SU-DHL-6 (cell line): ENCODE measurements at regions not wholly inside any gene's neighbourhood (a gene's known extent, or its start where the extent isn't known, plus 50 kb on each side); places are given as distances from the start of the nearest gene placed in this dataset.

Experiments used
- EZH2phosphoT487 ChIP-seq: fragments of 200-600 bp; sonication (generic), shearing (Covaris generic); conservative IDR thresholded peaks from 2 replicates; pipeline ENCODE4 v1.6.1; 2018; ENCODE audit warnings: mild to moderate bottlenecking, antibody characterized with exemption, low read length, moderate library complexity, mixed read lengths
- TF ChIP-seq, protein P1 (sequence below): fragments of 200-600 bp; sonication (generic); IDR thresholded peaks from one replicate; pipeline ENCODE4 v1.5.1; 2017; ENCODE audit warnings: antibody characterized with exemption, mild to moderate bottlenecking, low read length, moderate library complexity; ENCODE audit not compliant: insufficient read depth, poor library complexity, severe bottlenecking

DNA sequence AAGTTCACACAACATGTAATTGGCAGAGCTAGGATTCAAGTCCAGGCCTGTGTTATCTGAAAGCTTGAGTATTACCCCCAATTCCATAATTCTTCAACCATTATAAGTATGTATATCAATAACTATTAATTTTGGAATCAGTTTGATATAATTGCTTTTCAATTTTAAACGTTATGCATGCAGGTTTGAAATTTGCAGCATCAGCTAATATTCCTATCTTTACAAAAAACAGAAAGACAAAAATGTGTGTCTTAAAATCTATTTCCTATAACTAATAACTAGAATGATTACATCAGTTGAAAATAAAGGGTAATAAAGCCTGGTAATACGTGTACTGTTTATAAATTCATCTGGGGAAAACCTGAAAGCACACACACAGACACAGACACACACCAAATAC is 543.3 kb upstream of the PKDCC start:
- TF ChIP-seq, protein P1, sequence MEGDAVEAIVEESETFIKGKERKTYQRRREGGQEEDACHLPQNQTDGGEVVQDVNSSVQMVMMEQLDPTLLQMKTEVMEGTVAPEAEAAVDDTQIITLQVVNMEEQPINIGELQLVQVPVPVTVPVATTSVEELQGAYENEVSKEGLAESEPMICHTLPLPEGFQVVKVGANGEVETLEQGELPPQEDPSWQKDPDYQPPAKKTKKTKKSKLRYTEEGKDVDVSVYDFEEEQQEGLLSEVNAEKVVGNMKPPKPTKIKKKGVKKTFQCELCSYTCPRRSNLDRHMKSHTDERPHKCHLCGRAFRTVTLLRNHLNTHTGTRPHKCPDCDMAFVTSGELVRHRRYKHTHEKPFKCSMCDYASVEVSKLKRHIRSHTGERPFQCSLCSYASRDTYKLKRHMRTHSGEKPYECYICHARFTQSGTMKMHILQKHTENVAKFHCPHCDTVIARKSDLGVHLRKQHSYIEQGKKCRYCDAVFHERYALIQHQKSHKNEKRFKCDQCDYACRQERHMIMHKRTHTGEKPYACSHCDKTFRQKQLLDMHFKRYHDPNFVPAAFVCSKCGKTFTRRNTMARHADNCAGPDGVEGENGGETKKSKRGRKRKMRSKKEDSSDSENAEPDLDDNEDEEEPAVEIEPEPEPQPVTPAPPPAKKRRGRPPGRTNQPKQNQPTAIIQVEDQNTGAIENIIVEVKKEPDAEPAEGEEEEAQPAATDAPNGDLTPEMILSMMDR, result no peak
- TF ChIP-seq EZH2phosphoT487, result no peak
